H9 (cell line): ENCODE measurements at regions not wholly inside any gene's neighbourhood (a gene's known extent, or its start where the extent isn't known, plus 50 kb on each side); places are given as distances from the start of the nearest gene placed in this dataset.

Experiments
- DNase-seq: peaks from one replicate; pipeline ENCODE4 v3.0.0-alpha.2; 2017
- H2AFZ ChIP-seq: one replicate; pipeline ENCODE4 v1.6.1; 2013; ENCODE audit warnings: mild to moderate bottlenecking, low read length, control low read depth, moderate library complexity
- H2AK5ac ChIP-seq: 2 replicates; pipeline ENCODE4 v1.6.1; 2013; ENCODE audit warnings: low read length, control low read depth, mixed read lengths; ENCODE audit not compliant: insufficient read length
- H2BK120ac ChIP-seq: one replicate; pipeline ENCODE4 v1.6.1; 2013; ENCODE audit warnings: low read depth, mild to moderate bottlenecking, low read length, control low read depth, inconsistent platforms; ENCODE audit not compliant: poor library complexity, severe bottlenecking
- H2BK12ac ChIP-seq: 2 replicates; pipeline ENCODE4 v1.6.1; 2013; ENCODE audit warnings: low read length, control low read depth, mixed read lengths, low read depth; ENCODE audit not compliant: insufficient read length
- H2BK15ac ChIP-seq: 2 replicates; pipeline ENCODE4 v1.6.1; 2013; ENCODE audit warnings: low read depth, low read length, control low read depth
- H2BK20ac ChIP-seq: one replicate; pipeline ENCODE4 v1.6.1; 2013; ENCODE audit warnings: low read depth, mild to moderate bottlenecking, low read length, control low read depth, inconsistent platforms; ENCODE audit not compliant: poor library complexity, severe bottlenecking
- H2BK5ac ChIP-seq: 2 replicates; pipeline ENCODE4 v1.6.1; 2013; ENCODE audit warnings: low read length, control low read depth, mixed read lengths; ENCODE audit not compliant: insufficient read length
- H3K14ac ChIP-seq: 2 replicates; pipeline ENCODE4 v1.6.1; 2013; ENCODE audit warnings: low read length, control low read depth; ENCODE audit not compliant: insufficient read depth
- H3K18ac ChIP-seq: 2 replicates; pipeline ENCODE4 v1.6.1; 2013; ENCODE audit warnings: low read depth, mild to moderate bottlenecking, mixed read lengths, low read length, control low read depth; ENCODE audit not compliant: insufficient read length
- H3K23ac ChIP-seq: 2 replicates; pipeline ENCODE4 v1.6.1; 2013; ENCODE audit warnings: low read length, control low read depth, mixed read lengths, low read depth; ENCODE audit not compliant: insufficient read length
- H3K23me2 ChIP-seq: 2 replicates; pipeline ENCODE4 v1.6.1; 2013; ENCODE audit warnings: low read depth, mild to moderate bottlenecking, mixed read lengths, low read length, control low read depth; ENCODE audit not compliant: insufficient read length, poor library complexity, severe bottlenecking
- H3K27ac ChIP-seq: 2 replicates; pipeline ENCODE4 v1.5.1; 2013; ENCODE audit warnings: low read length, control low read depth, mixed read lengths, low read depth; ENCODE audit not compliant: insufficient read length
- H3K27me3 ChIP-seq: 2 replicates; pipeline ENCODE4 v1.6.1; 2013; ENCODE audit warnings: low read length, control low read depth, inconsistent platforms; ENCODE audit not compliant: insufficient read depth
- H3K4ac ChIP-seq: 2 replicates; pipeline ENCODE4 v1.6.1; 2013; ENCODE audit warnings: low read depth, mild to moderate bottlenecking, control low read depth, inconsistent platforms, low read length, moderate library complexity
- H3K4me1 ChIP-seq: 2 replicates; pipeline ENCODE4 v1.6.1; 2013; ENCODE audit warnings: low read length, control low read depth, inconsistent platforms; ENCODE audit not compliant: insufficient read depth
- H3K4me2 ChIP-seq: 2 replicates; pipeline ENCODE4 v1.6.1; 2013; ENCODE audit warnings: low read length, control low read depth, mixed read lengths; ENCODE audit not compliant: insufficient read length, insufficient read depth
- H3K56ac ChIP-seq: 2 replicates; pipeline ENCODE4 v1.6.1; 2013; ENCODE audit warnings: low read depth, mild to moderate bottlenecking, mixed read lengths, low read length, control low read depth; ENCODE audit not compliant: insufficient read length
- H3K79me1 ChIP-seq: 2 replicates; pipeline ENCODE4 v1.6.1; 2013; ENCODE audit warnings: low read depth, mild to moderate bottlenecking, moderate library complexity, low read length, control low read depth, inconsistent platforms; ENCODE audit not compliant: insufficient read depth, poor library complexity, severe bottlenecking
- H3K79me2 ChIP-seq: 2 replicates; pipeline ENCODE4 v1.6.1; 2013; ENCODE audit warnings: low read length, control low read depth, inconsistent platforms; ENCODE audit not compliant: insufficient read depth
- H3K9ac ChIP-seq: 2 replicates; pipeline ENCODE4 v1.6.1; 2013; ENCODE audit warnings: low read length, control low read depth, mixed read lengths; ENCODE audit not compliant: insufficient read length; ENCODE audit errors: extremely low read depth
- H3K9me3 ChIP-seq: one replicate; pipeline ENCODE4 v1.6.1; 2013; ENCODE audit warnings: low read depth, low read length, inconsistent platforms; ENCODE audit not compliant: control insufficient read depth
- H3T11ph ChIP-seq: one replicate; pipeline ENCODE4 v1.6.1; 2013; ENCODE audit warnings: mild to moderate bottlenecking, low read length, control low read depth, inconsistent platforms
- H4K20me1 ChIP-seq: one replicate; pipeline ENCODE4 v1.6.1; 2013; ENCODE audit not compliant: control insufficient read depth, insufficient read length, insufficient read depth
- H4K5ac ChIP-seq: 2 replicates; pipeline ENCODE4 v1.6.1; 2013; ENCODE audit warnings: low read depth, mild to moderate bottlenecking, mixed read lengths, low read length, control low read depth; ENCODE audit not compliant: insufficient read length
- H4K8ac ChIP-seq: replicated peaks from 2 replicates; pipeline ENCODE4 v1.6.1; 2013; ENCODE audit warnings: low read length, control low read depth, mixed read lengths, low read depth; ENCODE audit not compliant: insufficient read length
- H4K91ac ChIP-seq: 2 replicates; pipeline ENCODE4 v1.6.1; 2013; ENCODE audit warnings: low read depth, mild to moderate bottlenecking, moderate library complexity, mixed read lengths, low read length, control low read depth; ENCODE audit not compliant: insufficient read length
- H3K27ac Mint-ChIP-seq, 3 experiments: 2 replicates in 2 of 3; 3 replicates in 1 of 3; pipeline ENCODE4 v1.8.0; 2020 to 2021; ENCODE audit warnings: mixed read lengths in 3 of 3, mild to moderate bottlenecking in 1 of 3, moderate library complexity in 1 of 3
- H3K27me3 Mint-ChIP-seq: 2 replicates; pipeline ENCODE4 v1.8.0; 2021; ENCODE audit warnings: low read depth, mild to moderate bottlenecking, moderate library complexity, mixed read lengths
- H3K36me3 Mint-ChIP-seq, 3 experiments: 2 replicates in 2 of 3; 3 replicates in 1 of 3; pipeline ENCODE4 v1.8.0; 2020 to 2021; ENCODE audit warnings: low read depth in 3 of 3, mixed read lengths in 3 of 3; ENCODE audit not compliant: insufficient read depth in 1 of 3
- H3K4me1 Mint-ChIP-seq, 2 experiments: 2 replicates each; pipeline ENCODE4 v1.8.0; 2020; ENCODE audit warnings: mixed read lengths in 2 of 2
- H3K4me3 Mint-ChIP-seq, 2 experiments: 2 replicates in 1 of 2; 3 replicates in 1 of 2; pipeline ENCODE4 v1.8.0; 2020 to 2021; ENCODE audit warnings: mild to moderate bottlenecking in 2 of 2, mixed read lengths in 2 of 2, moderate library complexity in 1 of 2
- H3K9me3 Mint-ChIP-seq, 2 experiments: 2 replicates in 1 of 2; 3 replicates in 1 of 2; pipeline ENCODE4 v1.8.0; 2020; ENCODE audit warnings: mild to moderate bottlenecking in 2 of 2, mixed read lengths in 2 of 2, moderate library complexity in 1 of 2
- CTCF ChIP-seq: fragments of 200-600 bp; sonication (generic); conservative IDR thresholded peaks from 3 replicates; pipeline ENCODE4 v1.8.0; 2021; ENCODE audit warnings: antibody characterized with exemption, mild to moderate bottlenecking
- WGBS: extraction: QIAGEN DNeasy Blood & Tissue Kit; methylation state at CpG from one replicate; pipeline ENCODE4 v1.1.7; 2013; ENCODE audit warnings: missing lambda C conversion rate, low lambda C conversion rate, mixed read lengths; ENCODE audit not compliant: insufficient read length; ENCODE audit errors: extremely low coverage; 5-methylcytosine and 5-hydroxymethylcytosine counted together

DNA sequence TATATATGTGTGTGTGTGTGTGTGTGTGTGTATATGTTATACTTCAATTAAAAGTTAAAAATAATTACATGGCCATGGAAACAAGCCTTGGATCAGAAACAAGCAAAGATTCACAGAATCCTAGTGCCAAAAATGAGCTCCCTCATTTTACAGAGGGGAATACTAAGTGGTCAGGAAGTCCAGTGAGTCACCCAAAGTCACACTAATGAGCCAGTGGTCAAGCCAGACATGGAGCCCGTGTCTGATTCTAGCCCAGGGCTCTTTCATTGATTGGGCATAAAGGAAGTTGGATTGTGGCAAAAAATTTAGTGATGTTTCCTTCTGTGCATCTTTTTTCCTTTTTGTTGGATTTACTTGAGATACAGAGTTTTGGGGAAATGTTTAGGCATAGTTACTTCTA lies 152.5 kb upstream of the NPHP3 start:
- H3K23ac ChIP-seq = no peak overlapping the region
- H3K4me1 ChIP-seq = no peaks in the 10 kb centered on the region
- H3K56ac ChIP-seq = no peak overlapping the region
- Mint-ChIP-seq H3K27me3 (peaks cover 21% of the 10 kb centered on the region), H3K36me3 (no peaks in the 10 kb centered on the region), H3K4me3 (no peak overlapping the region), H3K27ac (no peak overlapping the region), H3K9me3 (no peaks in the 10 kb centered on the region), H3K4me1 (peaks cover 2 to 4% of the 10 kb centered on the region in 2 experiments; a peak in 3 of 4 replicates)
- no peaks in the 10 kb centered on the region for H3K27me3 ChIP-seq
- no peak overlapping the region for H2AK5ac ChIP-seq
- no peak for DNase-seq
- H2BK120ac ChIP-seq = no peak overlapping the region
- no peak overlapping the region for H2BK20ac ChIP-seq
- H4K5ac ChIP-seq = no peak overlapping the region
- WGBS = no CpG with 5 or more reads among the region's 1 CpG
- no peaks in the 10 kb centered on the region for H4K20me1 ChIP-seq
- H3K79me2 ChIP-seq = no peaks in the 10 kb centered on the region
- no peak overlapping the region for H2BK12ac ChIP-seq
- no peak overlapping the region for H4K8ac ChIP-seq
- no peak overlapping the region for H3K4me2 ChIP-seq
- H3K79me1 ChIP-seq = no peaks in the 10 kb centered on the region
- no peak overlapping the region for H2BK15ac ChIP-seq
- no peak overlapping the region for H3K18ac ChIP-seq
- H3K14ac ChIP-seq = no peak overlapping the region
- H3K27ac ChIP-seq = no peak overlapping the region
- no peak overlapping the region for H3T11ph ChIP-seq
- H3K9ac ChIP-seq = no peak overlapping the region
- H4K91ac ChIP-seq = no peak overlapping the region
- no peak overlapping the region for H2BK5ac ChIP-seq
- no peak overlapping the region for H3K4ac ChIP-seq
- no peaks in the 10 kb centered on the region for H3K9me3 ChIP-seq
- no peaks in the 10 kb centered on the region for H3K23me2 ChIP-seq
- no peak overlapping the region for H2AFZ ChIP-seq
- no peak for TF ChIP-seq CTCF
